ENCODE measurements at regions not wholly inside any gene's neighbourhood (a gene's known extent, or its start where the extent isn't known, plus 50 kb on each side); places are given as distances from the start of the nearest gene placed in this dataset.

- TF ChIP-seq, protein P1, sequence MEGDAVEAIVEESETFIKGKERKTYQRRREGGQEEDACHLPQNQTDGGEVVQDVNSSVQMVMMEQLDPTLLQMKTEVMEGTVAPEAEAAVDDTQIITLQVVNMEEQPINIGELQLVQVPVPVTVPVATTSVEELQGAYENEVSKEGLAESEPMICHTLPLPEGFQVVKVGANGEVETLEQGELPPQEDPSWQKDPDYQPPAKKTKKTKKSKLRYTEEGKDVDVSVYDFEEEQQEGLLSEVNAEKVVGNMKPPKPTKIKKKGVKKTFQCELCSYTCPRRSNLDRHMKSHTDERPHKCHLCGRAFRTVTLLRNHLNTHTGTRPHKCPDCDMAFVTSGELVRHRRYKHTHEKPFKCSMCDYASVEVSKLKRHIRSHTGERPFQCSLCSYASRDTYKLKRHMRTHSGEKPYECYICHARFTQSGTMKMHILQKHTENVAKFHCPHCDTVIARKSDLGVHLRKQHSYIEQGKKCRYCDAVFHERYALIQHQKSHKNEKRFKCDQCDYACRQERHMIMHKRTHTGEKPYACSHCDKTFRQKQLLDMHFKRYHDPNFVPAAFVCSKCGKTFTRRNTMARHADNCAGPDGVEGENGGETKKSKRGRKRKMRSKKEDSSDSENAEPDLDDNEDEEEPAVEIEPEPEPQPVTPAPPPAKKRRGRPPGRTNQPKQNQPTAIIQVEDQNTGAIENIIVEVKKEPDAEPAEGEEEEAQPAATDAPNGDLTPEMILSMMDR (IDR thresholded peaks at IDR 0.05), result peak; percentile 44
- TF ChIP-seq EZH2 (IDR thresholded peaks at IDR 0.05) (no peak), EZH2phosphoT487 (IDR thresholded peaks at IDR 0.05) (no peak)
Measured at GRCh38 chr18:27400001-27400400, 214.9 kb upstream of the CHST9 start.
